Mucosa of rectum (tissue), 2 donors: ENCODE measurements at regions not wholly inside any gene's neighbourhood (a gene's known extent, or its start where the extent isn't known, plus 50 kb on each side); places are given as distances from the start of the nearest gene placed in this dataset.

Experiments
- H3K27ac ChIP-seq, 2 donors: one replicate each; pipeline ENCODE4 v1.7.0; 2013; ENCODE audit warnings: inconsistent platforms in 2 of 2, low read depth in 2 of 2, low read length in 2 of 2
- H3K27me3 ChIP-seq, 2 donors: one replicate each; pipeline ENCODE4 v1.7.0; 2013; ENCODE audit warnings: low read length in 2 of 2; ENCODE audit not compliant: control insufficient read depth in 2 of 2, insufficient read depth in 2 of 2
- H3K36me3 ChIP-seq, 2 donors: one replicate each; pipeline ENCODE4 v1.7.0; 2013; ENCODE audit warnings: low read length in 2 of 2; ENCODE audit not compliant: control insufficient read depth in 2 of 2, insufficient read depth in 2 of 2
- H3K4me1 ChIP-seq, 2 donors: one replicate each; pipeline ENCODE4 v1.7.0; 2013; ENCODE audit warnings: low read length in 2 of 2, mild to moderate bottlenecking in 1 of 2; ENCODE audit not compliant: control insufficient read depth in 2 of 2, insufficient read depth in 2 of 2
- H3K4me3 ChIP-seq, 2 donors: one replicate each; pipeline ENCODE4 v1.7.0; 2013; ENCODE audit warnings: low read length in 2 of 2
- H3K9ac ChIP-seq, 2 donors: one replicate each; pipeline ENCODE4 v1.7.0; 2013; ENCODE audit warnings: low read length in 2 of 2, low read depth in 1 of 2, mild to moderate bottlenecking in 1 of 2
- H3K9me3 ChIP-seq, 2 donors: one replicate each; pipeline ENCODE4 v1.7.0; 2013; ENCODE audit warnings: low read length in 2 of 2; ENCODE audit not compliant: control insufficient read depth in 2 of 2
- donor health status: healthy.
- donor health status: Normal muscosa, but diverticular disease.

DNA sequence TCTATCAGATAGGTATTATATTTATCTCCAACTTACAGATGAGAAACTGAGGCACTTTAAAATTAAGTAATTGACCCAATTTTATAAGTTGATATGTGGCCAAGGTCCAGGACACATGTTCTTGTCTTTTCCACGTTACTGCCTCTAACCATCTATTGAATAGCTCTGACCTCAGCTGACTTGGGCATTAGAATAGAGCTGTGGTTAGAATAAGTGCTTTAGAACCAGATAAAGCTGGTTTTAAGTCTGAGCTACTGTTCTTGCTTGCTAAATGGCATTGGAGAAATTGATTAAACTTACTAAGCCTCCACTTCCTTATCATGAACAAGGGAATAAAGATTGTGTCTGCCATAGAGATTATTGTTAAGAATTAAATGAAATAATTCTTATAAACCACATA, 147.8 kb upstream of the DTNBP1 start:
- Histone ChIP-seq H3K9ac (no peak overlapping the region), H3K4me1 (no peaks in the 10 kb centered on the region), H3K27ac (no peak overlapping the region), H3K27me3 (no peaks in the 10 kb centered on the region), H3K9me3 (no peaks in the 10 kb centered on the region), H3K36me3 (no peaks in the 10 kb centered on the region), H3K4me3 (no peak overlapping the region)

DNA sequence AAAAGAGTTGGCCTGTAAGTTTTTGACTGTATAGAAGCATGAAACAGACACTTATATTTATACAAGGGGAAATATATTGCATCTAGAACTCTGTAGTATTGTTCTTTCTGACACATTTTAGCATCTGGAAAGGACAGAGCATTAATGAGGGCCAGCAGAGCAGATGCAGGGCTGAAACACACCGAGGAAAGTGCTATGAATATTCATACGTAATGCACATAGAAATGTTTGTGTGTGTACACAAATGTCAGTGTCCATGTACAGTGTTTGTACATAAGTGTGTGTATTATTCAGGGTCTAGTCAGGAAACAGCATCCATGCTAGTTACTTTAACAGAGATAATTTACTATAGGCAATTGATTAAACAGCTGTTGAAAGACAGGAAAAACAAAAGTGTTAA, 146.5 kb upstream of the DTNBP1 start:
- H3K9me3 ChIP-seq = no peaks in the 10 kb centered on the region
- no peak overlapping the region for H3K4me3 ChIP-seq
- H3K27me3 ChIP-seq = no peaks in the 10 kb centered on the region
- H3K9ac ChIP-seq = no peak overlapping the region
- no peaks in the 10 kb centered on the region for H3K36me3 ChIP-seq
- H3K27ac ChIP-seq = no peak overlapping the region
- no peaks in the 10 kb centered on the region for H3K4me1 ChIP-seq

DNA sequence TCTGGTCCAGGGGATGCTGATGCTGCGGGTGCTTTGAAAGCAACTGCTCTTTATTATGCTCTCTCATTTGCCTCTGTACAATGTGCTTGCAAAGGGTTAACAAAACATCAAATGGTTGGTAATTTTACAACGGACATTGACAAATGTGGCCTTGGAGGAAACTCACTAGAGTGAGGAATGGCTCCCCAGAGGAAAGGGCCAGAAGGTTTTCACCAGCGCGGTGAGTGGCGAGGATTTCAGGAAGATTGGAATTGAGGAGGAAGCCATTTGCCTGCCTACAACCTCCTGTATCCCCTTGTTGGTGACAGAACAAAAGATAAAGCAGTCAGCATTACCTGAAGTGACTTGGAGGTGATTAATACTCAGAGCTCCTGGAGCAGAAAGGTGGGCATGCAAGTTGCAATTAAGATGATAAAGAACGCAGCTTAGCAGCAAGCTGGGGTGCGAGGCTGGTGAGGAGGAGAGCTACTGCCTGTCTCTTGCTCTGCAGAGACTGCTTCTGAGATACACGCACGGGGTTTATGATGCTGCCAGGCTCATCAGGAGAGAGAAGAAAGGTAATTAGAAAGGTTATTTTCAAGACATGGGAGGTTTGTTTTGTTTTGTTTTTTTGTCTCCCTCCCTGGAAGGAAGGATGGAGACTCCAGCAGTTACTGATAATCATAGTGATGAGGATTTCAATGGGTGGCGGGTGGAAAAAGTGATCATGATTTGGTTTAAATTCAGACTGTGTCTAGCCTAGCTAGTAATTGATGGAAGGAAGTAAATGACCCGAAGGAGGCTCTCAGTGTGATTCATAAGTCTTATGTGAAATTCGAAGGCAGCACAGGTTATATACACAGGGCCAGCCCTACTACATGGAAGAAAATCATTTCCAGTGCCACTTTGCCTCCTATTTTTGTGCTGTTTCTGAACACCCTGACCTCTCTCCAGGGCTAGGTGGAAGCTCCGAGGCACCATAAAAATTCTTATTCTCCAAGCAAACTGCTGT, 141.6 kb upstream of the DTNBP1 start:
- H3K4me1 ChIP-seq = no peaks in the 10 kb centered on the region
- H3K36me3 ChIP-seq = no peaks in the 10 kb centered on the region
- H3K9ac ChIP-seq = no peak overlapping the region
- H3K27ac ChIP-seq = no peak overlapping the region
- H3K9me3 ChIP-seq = no peaks in the 10 kb centered on the region
- no peak overlapping the region for H3K4me3 ChIP-seq
- H3K27me3 ChIP-seq = no peaks in the 10 kb centered on the region

- H3K27ac ChIP-seq = no peak overlapping the region
- no peaks in the 10 kb centered on the region for H3K27me3 ChIP-seq
- H3K9ac ChIP-seq = no peak overlapping the region
- no peaks in the 10 kb centered on the region for H3K36me3 ChIP-seq
- H3K4me3 ChIP-seq = no peak overlapping the region
- peaks cover 0 to 4% of the 10 kb centered on the region in 2 donors for H3K9me3 ChIP-seq
- H3K4me1 ChIP-seq = no peaks in the 10 kb centered on the region
Measured at GRCh38 chr6:15802466-15802865, 139.6 kb upstream of the DTNBP1 start.

DNA sequence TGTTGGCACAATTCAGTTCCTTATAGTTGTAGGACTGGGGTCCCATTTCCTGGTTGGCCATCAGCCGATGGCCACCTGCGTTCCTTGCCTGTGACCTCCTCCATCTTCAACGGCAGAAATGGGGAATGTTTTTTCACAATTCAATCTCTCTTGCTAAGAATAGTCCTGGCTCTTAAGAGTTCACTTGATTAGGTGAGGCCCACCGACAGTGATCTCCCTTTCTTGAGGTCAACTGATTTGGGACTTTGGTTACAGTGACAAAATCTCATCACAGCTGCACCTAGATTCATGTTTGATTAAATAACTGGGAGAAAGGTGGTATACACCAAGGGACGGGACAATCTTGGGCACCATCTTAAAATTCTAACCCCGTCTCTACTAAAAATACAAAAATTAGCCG, 139.1 kb upstream of the DTNBP1 start:
- H3K4me1 ChIP-seq = no peaks in the 10 kb centered on the region
- H3K36me3 ChIP-seq = no peaks in the 10 kb centered on the region
- H3K4me3 ChIP-seq = no peak overlapping the region
- H3K27me3 ChIP-seq = no peaks in the 10 kb centered on the region
- peaks cover 0 to 4% of the 10 kb centered on the region in 2 donors for H3K9me3 ChIP-seq
- H3K27ac ChIP-seq = no peak overlapping the region
- H3K9ac ChIP-seq = no peak overlapping the region

DNA sequence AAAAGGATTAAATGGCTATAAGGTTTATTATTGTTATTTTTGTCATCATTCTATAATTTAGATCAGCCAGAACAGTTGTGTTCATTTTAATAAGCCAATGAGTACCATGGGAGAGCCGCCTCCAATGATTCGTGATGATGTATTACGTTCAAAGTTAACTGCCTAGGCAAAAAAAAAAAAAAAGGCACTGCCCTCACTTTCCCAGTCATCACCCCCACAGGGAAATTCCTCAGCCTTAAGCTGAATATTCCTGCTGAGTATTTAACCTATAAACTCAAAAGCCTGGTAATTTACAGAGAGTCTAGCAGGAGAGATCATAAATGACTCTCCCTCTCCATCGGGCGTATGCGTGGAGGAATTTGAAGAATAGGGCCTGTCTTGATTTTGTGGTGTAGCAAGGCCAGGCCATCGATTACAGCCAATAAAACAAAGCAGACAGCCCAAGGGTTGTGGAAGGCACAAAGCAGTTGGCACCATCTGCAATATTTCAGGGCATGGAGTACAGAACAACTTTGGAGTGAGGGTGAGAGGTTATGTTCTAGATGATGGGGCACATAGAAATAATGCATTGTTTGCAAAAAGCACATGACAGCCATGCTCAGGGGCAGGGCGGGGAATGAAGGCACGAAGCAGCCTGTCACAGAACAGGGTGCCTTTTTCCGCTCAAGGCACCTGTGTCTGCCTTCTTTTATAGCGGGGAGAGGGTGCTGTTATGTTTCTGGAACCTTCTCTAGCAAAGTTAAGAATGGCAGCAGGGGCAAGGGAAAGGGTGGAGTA, 138.2 kb upstream of the DTNBP1 start:
- Histone ChIP-seq H3K9me3 (peaks cover 0 to 4% of the 10 kb centered on the region in 2 donors), H3K4me3 (no peak overlapping the region), H3K27ac (no peak overlapping the region), H3K36me3 (no peaks in the 10 kb centered on the region), H3K9ac (no peak overlapping the region), H3K27me3 (no peaks in the 10 kb centered on the region), H3K4me1 (no peaks in the 10 kb centered on the region)

DNA sequence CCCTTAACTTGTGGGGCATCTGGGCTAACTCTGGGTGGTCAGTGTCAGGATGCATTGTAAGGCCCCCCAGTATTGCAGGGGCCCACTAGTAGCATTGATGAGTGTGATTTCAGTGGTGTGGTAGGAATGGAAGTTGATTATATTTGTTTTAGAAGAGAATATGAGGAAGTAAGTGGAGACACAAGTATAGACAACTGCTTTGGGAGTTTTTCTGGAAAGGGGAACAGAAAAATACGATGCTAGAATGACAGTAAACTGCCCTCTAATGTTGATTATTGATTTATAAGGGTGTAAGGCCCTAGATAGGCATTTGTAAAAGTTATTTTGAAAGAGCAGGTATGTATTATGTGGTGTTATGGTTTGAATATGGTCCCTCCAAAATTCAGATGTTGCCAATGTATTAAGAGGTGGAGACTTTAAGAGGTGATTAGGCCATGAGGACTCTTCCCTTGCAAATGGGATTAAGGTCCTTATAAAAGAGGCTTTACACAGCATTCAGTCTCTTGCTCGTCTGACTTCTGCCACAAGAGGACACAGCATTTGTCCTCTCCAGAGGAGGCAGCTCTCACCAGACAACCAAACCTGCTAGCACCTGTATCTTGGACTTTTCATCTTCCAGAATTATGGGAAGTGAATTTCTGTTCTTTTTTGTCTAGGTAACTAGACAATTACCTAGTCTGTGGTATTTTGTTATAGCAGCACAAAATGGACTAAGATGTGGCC, 135.9 kb upstream of the DTNBP1 start:
- H3K4me1 ChIP-seq = no peaks in the 10 kb centered on the region
- no peak overlapping the region for H3K4me3 ChIP-seq
- no peaks in the 10 kb centered on the region for H3K36me3 ChIP-seq
- H3K27me3 ChIP-seq = no peaks in the 10 kb centered on the region
- H3K9me3 ChIP-seq = peaks cover 0 to 4% of the 10 kb centered on the region in 2 donors
- no peak overlapping the region for H3K27ac ChIP-seq
- no peak overlapping the region for H3K9ac ChIP-seq

- no peaks in the 10 kb centered on the region for H3K27me3 ChIP-seq
- peaks cover 0 to 4% of the 10 kb centered on the region in 2 donors for H3K9me3 ChIP-seq
- H3K36me3 ChIP-seq = no peaks in the 10 kb centered on the region
- H3K4me3 ChIP-seq = no peak overlapping the region
- H3K4me1 ChIP-seq = peaks cover 0 to under 1% of the 10 kb centered on the region in 2 donors
- no peak overlapping the region for H3K27ac ChIP-seq
- H3K9ac ChIP-seq = no peak overlapping the region
Measured at GRCh38 chr6:15796844-15797243, 134.0 kb upstream of the DTNBP1 start.

GRCh38 chr6:15796130-15796771, 133.4 kb upstream of the DTNBP1 start:
- Histone ChIP-seq H3K36me3 (no peaks in the 10 kb centered on the region), H3K9me3 (peaks cover 0 to 4% of the 10 kb centered on the region in 2 donors), H3K27ac (no peak overlapping the region), H3K27me3 (no peaks in the 10 kb centered on the region), H3K4me1 (peaks cover 3 to 4% of the 10 kb centered on the region in 2 donors), H3K4me3 (no peak overlapping the region), H3K9ac (no peak overlapping the region)
